Mesendoderm (in vitro differentiated cells): ENCODE measurements at regions not wholly inside any gene's neighbourhood (a gene's known extent, or its start where the extent isn't known, plus 50 kb on each side); places are given as distances from the start of the nearest gene placed in this dataset.

Experiments
- DNase-seq: peaks from one replicate; pipeline ENCODE4 v3.0.0; 2013
- H2AK5ac ChIP-seq: 2 replicates; pipeline ENCODE4 v1.6.1; 2013; ENCODE audit warnings: low read length, inconsistent platforms
- H2BK120ac ChIP-seq: 2 replicates; pipeline ENCODE4 v1.6.1; 2013; ENCODE audit warnings: low read depth, mild to moderate bottlenecking, low read length, moderate library complexity, mixed read lengths
- H2BK15ac ChIP-seq: replicated peaks from 2 replicates; pipeline ENCODE4 v1.6.1; 2013; ENCODE audit warnings: low read depth, mild to moderate bottlenecking, moderate library complexity
- H2BK5ac ChIP-seq: 2 replicates; pipeline ENCODE4 v1.6.1; 2013; ENCODE audit warnings: low read length, inconsistent platforms
- H3K18ac ChIP-seq: 2 replicates; pipeline ENCODE4 v1.6.1; 2013; ENCODE audit warnings: mild to moderate bottlenecking, low read length, mixed read lengths
- H3K23ac ChIP-seq: one replicate; pipeline ENCODE4 v1.6.1; 2013; ENCODE audit warnings: low read length
- H3K27ac ChIP-seq: 2 replicates; pipeline ENCODE4 v1.5.1; 2013; ENCODE audit warnings: low read depth, mild to moderate bottlenecking, inconsistent platforms, low read length, moderate library complexity
- H3K27me3 ChIP-seq: 2 replicates; pipeline ENCODE4 v1.6.1; 2013; ENCODE audit warnings: low read length, control low read depth, mild to moderate bottlenecking, inconsistent platforms; ENCODE audit not compliant: insufficient read depth, poor library complexity
- H3K36me3 ChIP-seq: 2 replicates; pipeline ENCODE4 v1.6.1; 2013; ENCODE audit warnings: low read length, inconsistent platforms; ENCODE audit not compliant: control insufficient read depth, insufficient read depth
- H3K4ac ChIP-seq: one replicate; pipeline ENCODE4 v1.6.1; 2013; ENCODE audit warnings: low read depth, mild to moderate bottlenecking, low read length, moderate library complexity
- H3K4me1 ChIP-seq: 2 replicates; pipeline ENCODE4 v1.6.1; 2013; ENCODE audit warnings: low read depth, low read length, inconsistent platforms; ENCODE audit not compliant: control insufficient read depth
- H3K4me2 ChIP-seq: 2 replicates; pipeline ENCODE4 v1.6.1; 2013; ENCODE audit warnings: low read length
- H3K4me3 ChIP-seq: 2 replicates; pipeline ENCODE4 v1.5.1; 2013; ENCODE audit warnings: mild to moderate bottlenecking, low read length
- H3K56ac ChIP-seq: one replicate; pipeline ENCODE4 v1.6.1; 2013; ENCODE audit warnings: low read length
- H3K79me1 ChIP-seq: 2 replicates; pipeline ENCODE4 v1.6.1; 2013; ENCODE audit warnings: low read length, inconsistent platforms
- H3K79me2 ChIP-seq: 2 replicates; pipeline ENCODE4 v1.6.1; 2013; ENCODE audit warnings: mild to moderate bottlenecking, low read length; ENCODE audit not compliant: control insufficient read depth, insufficient read depth
- H3K9ac ChIP-seq: 2 replicates; pipeline ENCODE4 v1.6.1; 2013; ENCODE audit warnings: low read length, inconsistent platforms
- H4K5ac ChIP-seq: one replicate; pipeline ENCODE4 v1.6.1; 2013; ENCODE audit warnings: low read length
- H4K8ac ChIP-seq: one replicate; pipeline ENCODE4 v1.6.1; 2013; ENCODE audit warnings: low read depth, mild to moderate bottlenecking, control low read depth, low read length, moderate library complexity
- WGBS: extraction: QIAGEN DNeasy Blood & Tissue Kit; methylation state at CpG from one replicate; pipeline ENCODE4 v1.1.7; 2013; ENCODE audit warnings: low lambda C conversion rate, missing lambda C conversion rate; ENCODE audit not compliant: insufficient coverage; ENCODE audit errors: extremely low coverage; 5-methylcytosine and 5-hydroxymethylcytosine counted together

GRCh38 chr17:72565006-72565405 is 444.2 kb downstream of the SOX9 start:
- no peak overlapping the region for H4K5ac ChIP-seq
- H3K56ac ChIP-seq: no peak overlapping the region
- no peak for DNase-seq

GRCh38 chr17:72565758-72566157 is 444.9 kb downstream of the SOX9 start:
- Histone ChIP-seq H2BK5ac (no peak overlapping the region), H3K18ac (no peak overlapping the region), H3K4me2 (no peak overlapping the region), H3K23ac (no peak overlapping the region), H4K8ac (no peak overlapping the region), H3K79me2 (no peaks in the 10 kb centered on the region), H3K56ac (no peak overlapping the region), H3K4ac (no peak overlapping the region), H3K79me1 (no peaks in the 10 kb centered on the region), H3K27ac (no peak overlapping the region), H3K9ac (no peak overlapping the region), H4K5ac (no peak overlapping the region), H3K4me1 (no peaks in the 10 kb centered on the region), H3K36me3 (no peaks in the 10 kb centered on the region), H2BK120ac (no peak overlapping the region), H2AK5ac (no peak overlapping the region), H3K27me3 (no peaks in the 10 kb centered on the region), H3K4me3 (no peak overlapping the region), H2BK15ac (no peak overlapping the region)
- DNase-seq: no peak
- no CpG with 5 or more reads among the region's 7 CpGs for WGBS

More at GRCh38 chr17:72565006-72565405, 444.2 kb downstream of the SOX9 start:
- no peaks in the 10 kb centered on the region for H3K36me3 ChIP-seq
- no peak overlapping the region for H3K4ac ChIP-seq
- H4K8ac ChIP-seq: no peak overlapping the region
- no peak overlapping the region for H3K27ac ChIP-seq
- H3K4me1 ChIP-seq: no peaks in the 10 kb centered on the region
- no peaks in the 10 kb centered on the region for H3K79me1 ChIP-seq
- no peak overlapping the region for H3K4me3 ChIP-seq
- no peak overlapping the region for H2AK5ac ChIP-seq
- H2BK5ac ChIP-seq: no peak overlapping the region
- H2BK15ac ChIP-seq: no peak overlapping the region
- H2BK120ac ChIP-seq: no peak overlapping the region
- H3K23ac ChIP-seq: no peak overlapping the region
- no CpG with 5 or more reads among the region's 5 CpGs for WGBS
- H3K27me3 ChIP-seq: no peaks in the 10 kb centered on the region
- no peak overlapping the region for H3K9ac ChIP-seq
- H3K79me2 ChIP-seq: no peaks in the 10 kb centered on the region
- no peak overlapping the region for H3K18ac ChIP-seq
- H3K4me2 ChIP-seq: no peak overlapping the region

GRCh38 chr17:72566671-72567484 is 446.1 kb downstream of the SOX9 start:
- H3K4me2 ChIP-seq: no peak overlapping the region

GRCh38 chr17:72567774-72568173 is 447.0 kb downstream of the SOX9 start:
- Histone ChIP-seq H3K4ac (no peak overlapping the region), H3K4me3 (no peak overlapping the region), H4K8ac (no peak overlapping the region), H3K36me3 (no peaks in the 10 kb centered on the region), H2BK120ac (no peak overlapping the region), H3K4me2 (no peak overlapping the region), H3K4me1 (no peaks in the 10 kb centered on the region), H3K27ac (no peak overlapping the region), H2AK5ac (no peak overlapping the region), H4K5ac (no peak overlapping the region), H3K9ac (no peak overlapping the region), H3K18ac (no peak overlapping the region), H2BK5ac (no peak overlapping the region), H3K79me2 (no peaks in the 10 kb centered on the region), H3K27me3 (no peaks in the 10 kb centered on the region), H3K79me1 (no peaks in the 10 kb centered on the region), H3K23ac (no peak overlapping the region), H3K56ac (no peak overlapping the region), H2BK15ac (no peak overlapping the region)
- WGBS: no CpG with 5 or more reads among the region's 3 CpGs
- no peak for DNase-seq

More at GRCh38 chr17:72566671-72567484, 446.1 kb downstream of the SOX9 start:
- no peak overlapping the region for H2AK5ac ChIP-seq
- H3K56ac ChIP-seq: no peak overlapping the region
- H3K23ac ChIP-seq: no peak overlapping the region
- H3K4me1 ChIP-seq: no peaks in the 10 kb centered on the region
- WGBS: no CpG with 5 or more reads among the region's 8 CpGs
- H3K4me3 ChIP-seq: no peak overlapping the region
- no peak overlapping the region for H2BK15ac ChIP-seq
- no peaks in the 10 kb centered on the region for H3K79me1 ChIP-seq
- no peaks in the 10 kb centered on the region for H3K27me3 ChIP-seq
- no peak overlapping the region for H3K9ac ChIP-seq
- H3K4ac ChIP-seq: no peak overlapping the region
- no peak overlapping the region for H2BK5ac ChIP-seq
- no peak overlapping the region for H3K18ac ChIP-seq
- no peak for DNase-seq
- no peaks in the 10 kb centered on the region for H3K79me2 ChIP-seq
- no peak overlapping the region for H3K27ac ChIP-seq
- no peak overlapping the region for H4K5ac ChIP-seq
- H2BK120ac ChIP-seq: no peak overlapping the region
- no peak overlapping the region for H4K8ac ChIP-seq
- no peaks in the 10 kb centered on the region for H3K36me3 ChIP-seq

- no peaks in the 10 kb centered on the region for H3K27me3 ChIP-seq
- H2BK5ac ChIP-seq: no peak overlapping the region
- H3K4ac ChIP-seq: no peak overlapping the region
- H4K5ac ChIP-seq: no peak overlapping the region
- no peak overlapping the region for H3K4me3 ChIP-seq
- no peaks in the 10 kb centered on the region for H3K4me1 ChIP-seq
- no peak for DNase-seq
- H3K9ac ChIP-seq: no peak overlapping the region
- no peak overlapping the region for H2AK5ac ChIP-seq
- no peaks in the 10 kb centered on the region for H3K36me3 ChIP-seq
- no peak overlapping the region for H3K23ac ChIP-seq
- no peak overlapping the region for H3K18ac ChIP-seq
- H4K8ac ChIP-seq: no peak overlapping the region
- no peak overlapping the region for H2BK120ac ChIP-seq
- no peak overlapping the region for H3K56ac ChIP-seq
- H3K4me2 ChIP-seq: no peak overlapping the region
- no CpG with 5 or more reads among the region's 19 CpGs for WGBS
- no peaks in the 10 kb centered on the region for H3K79me1 ChIP-seq
- H2BK15ac ChIP-seq: no peak overlapping the region
- no peak overlapping the region for H3K27ac ChIP-seq
- no peaks in the 10 kb centered on the region for H3K79me2 ChIP-seq
These were observed 448.5 kb downstream of the SOX9 start for GRCh38 chr17:72569148-72569946.
